ENCODE measurements at regions not wholly inside any gene's neighbourhood (a gene's known extent, or its start where the extent isn't known, plus 50 kb on each side); places are given as distances from the start of the nearest gene placed in this dataset.

GRCh38 chr11:43626798-43627197 lies 53.7 kb upstream of the HSD17B12 start:
- no peak for DNase-seq (ENCODE audit: low read depth)
